ENCODE measurements at regions not wholly inside any gene's neighbourhood (a gene's known extent, or its start where the extent isn't known, plus 50 kb on each side); places are given as distances from the start of the nearest gene placed in this dataset.

DNA sequence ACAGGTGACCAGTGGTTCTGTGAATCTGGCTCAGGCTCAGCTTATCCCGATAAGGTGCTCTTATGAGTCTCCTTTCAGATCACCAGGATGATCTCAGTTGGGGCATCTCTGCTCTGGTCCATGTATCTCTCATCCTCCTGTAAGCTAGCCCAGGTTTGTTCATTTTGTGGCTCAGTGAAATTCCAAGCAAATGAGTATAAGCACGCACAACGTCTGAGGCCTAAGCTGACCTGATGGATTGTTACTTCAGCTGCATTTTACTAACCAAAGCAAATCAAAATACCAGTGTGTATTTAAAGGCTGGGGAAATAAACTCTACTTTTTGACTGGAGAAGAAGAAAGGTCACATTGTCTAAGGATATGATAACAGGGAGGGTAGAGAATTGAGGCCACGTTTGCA is 551.0 kb upstream of the BTBD3 start:
- TF ChIP-seq FOXJ3 (CRISPR knock-in tag; IDR thresholded peaks at IDR 0.05): no peak
- TF ChIP-seq, protein P1, sequence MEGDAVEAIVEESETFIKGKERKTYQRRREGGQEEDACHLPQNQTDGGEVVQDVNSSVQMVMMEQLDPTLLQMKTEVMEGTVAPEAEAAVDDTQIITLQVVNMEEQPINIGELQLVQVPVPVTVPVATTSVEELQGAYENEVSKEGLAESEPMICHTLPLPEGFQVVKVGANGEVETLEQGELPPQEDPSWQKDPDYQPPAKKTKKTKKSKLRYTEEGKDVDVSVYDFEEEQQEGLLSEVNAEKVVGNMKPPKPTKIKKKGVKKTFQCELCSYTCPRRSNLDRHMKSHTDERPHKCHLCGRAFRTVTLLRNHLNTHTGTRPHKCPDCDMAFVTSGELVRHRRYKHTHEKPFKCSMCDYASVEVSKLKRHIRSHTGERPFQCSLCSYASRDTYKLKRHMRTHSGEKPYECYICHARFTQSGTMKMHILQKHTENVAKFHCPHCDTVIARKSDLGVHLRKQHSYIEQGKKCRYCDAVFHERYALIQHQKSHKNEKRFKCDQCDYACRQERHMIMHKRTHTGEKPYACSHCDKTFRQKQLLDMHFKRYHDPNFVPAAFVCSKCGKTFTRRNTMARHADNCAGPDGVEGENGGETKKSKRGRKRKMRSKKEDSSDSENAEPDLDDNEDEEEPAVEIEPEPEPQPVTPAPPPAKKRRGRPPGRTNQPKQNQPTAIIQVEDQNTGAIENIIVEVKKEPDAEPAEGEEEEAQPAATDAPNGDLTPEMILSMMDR (IDR thresholded peaks at IDR 0.05): no peak
- TF ChIP-seq CHD2 (IDR thresholded peaks at IDR 0.05; ENCODE audit: low read length, partially characterized antibody): no peak
- no peak for TF ChIP-seq TAF1 (IDR thresholded peaks at IDR 0.05; ENCODE audit: borderline replicate concordance, low read depth, low read length)
